C4-2B (cell line): ENCODE measurements at regions not wholly inside any gene's neighbourhood (a gene's known extent, or its start where the extent isn't known, plus 50 kb on each side); places are given as distances from the start of the nearest gene placed in this dataset.

Experiments
- ZFX ChIP-seq: fragments of 450-650 bp; IDR thresholded peaks from 2 replicates; pipeline ENCODE4 v1.6.1; 2017
- TF ChIP-seq, protein P1 (sequence below): fragments of 450-650 bp; conservative IDR thresholded peaks from 2 replicates; pipeline ENCODE4 v1.5.1; 2017; ENCODE audit warnings: mild to moderate bottlenecking

DNA sequence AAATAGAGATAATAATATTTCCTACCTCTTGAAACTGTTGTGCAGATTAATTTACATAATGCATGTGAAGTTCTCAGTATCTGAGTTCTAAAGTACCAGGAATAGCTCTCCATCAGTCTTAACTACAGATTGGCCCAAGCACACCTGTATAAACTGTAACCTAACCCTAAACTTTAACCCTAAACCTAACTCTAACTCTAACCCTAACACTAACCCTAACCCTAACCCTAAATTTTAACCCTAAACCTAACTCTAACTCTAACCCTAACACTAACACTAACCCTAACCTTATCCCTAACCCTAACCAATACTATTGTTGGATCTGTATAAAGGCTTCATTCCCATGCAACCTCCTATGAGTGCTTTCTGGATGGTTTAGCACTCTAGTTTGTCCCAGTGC lies 1445.9 kb upstream of the TENM4 start:
- TF ChIP-seq, protein P1, sequence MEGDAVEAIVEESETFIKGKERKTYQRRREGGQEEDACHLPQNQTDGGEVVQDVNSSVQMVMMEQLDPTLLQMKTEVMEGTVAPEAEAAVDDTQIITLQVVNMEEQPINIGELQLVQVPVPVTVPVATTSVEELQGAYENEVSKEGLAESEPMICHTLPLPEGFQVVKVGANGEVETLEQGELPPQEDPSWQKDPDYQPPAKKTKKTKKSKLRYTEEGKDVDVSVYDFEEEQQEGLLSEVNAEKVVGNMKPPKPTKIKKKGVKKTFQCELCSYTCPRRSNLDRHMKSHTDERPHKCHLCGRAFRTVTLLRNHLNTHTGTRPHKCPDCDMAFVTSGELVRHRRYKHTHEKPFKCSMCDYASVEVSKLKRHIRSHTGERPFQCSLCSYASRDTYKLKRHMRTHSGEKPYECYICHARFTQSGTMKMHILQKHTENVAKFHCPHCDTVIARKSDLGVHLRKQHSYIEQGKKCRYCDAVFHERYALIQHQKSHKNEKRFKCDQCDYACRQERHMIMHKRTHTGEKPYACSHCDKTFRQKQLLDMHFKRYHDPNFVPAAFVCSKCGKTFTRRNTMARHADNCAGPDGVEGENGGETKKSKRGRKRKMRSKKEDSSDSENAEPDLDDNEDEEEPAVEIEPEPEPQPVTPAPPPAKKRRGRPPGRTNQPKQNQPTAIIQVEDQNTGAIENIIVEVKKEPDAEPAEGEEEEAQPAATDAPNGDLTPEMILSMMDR = no peak
- no peak for TF ChIP-seq ZFX
